NCI-H1105 treated with DMSO at 0.1 percent for 48 hours (cell line): ENCODE measurements at regions not wholly inside any gene's neighbourhood (a gene's known extent, or its start where the extent isn't known, plus 50 kb on each side); places are given as distances from the start of the nearest gene placed in this dataset.
A peak's percentile ranks its signal among the peaks of the same experiment; 100 is the strongest.

ENCODE experiments used
- DNase-seq: peaks from one replicate; lab custom pipeline; 2025; lab: John Stamatoyannopoulos, UW

- DNase-seq, result no peak
Observed at GRCh38 chr10:4529266-4529665, 296.7 kb upstream of the AKR1E2 start.

- no peak for DNase-seq
Observed at GRCh38 chr10:4527281-4527970, 298.6 kb upstream of the AKR1E2 start.

GRCh38 chr10:4526311-4526731 is 299.7 kb upstream of the AKR1E2 start:
- DNase-seq, result no peak

GRCh38 chr10:4525103-4525502 is 300.9 kb upstream of the AKR1E2 start:
- no peak for DNase-seq

GRCh38 chr10:4522296-4523000 is 303.6 kb upstream of the AKR1E2 start:
- no peak for DNase-seq

- DNase-seq, result no peak
Observed at GRCh38 chr10:4519658-4520402, 306.2 kb upstream of the AKR1E2 start.

- DNase-seq, result no peak
Observed at GRCh38 chr10:4517746-4518145, 308.3 kb upstream of the AKR1E2 start.

GRCh38 chr10:4515721-4516120 is 310.3 kb upstream of the AKR1E2 start:
- DNase-seq, result no peak

- no peak for DNase-seq
Observed at GRCh38 chr10:4514445-4515108, 311.4 kb upstream of the AKR1E2 start.

GRCh38 chr10:4512671-4513240 is 313.3 kb upstream of the AKR1E2 start:
- DNase-seq, result no peak

- DNase-seq, result no peak
Observed at GRCh38 chr10:4512196-4512595, 313.8 kb upstream of the AKR1E2 start.

GRCh38 chr10:4511509-4511908 is 314.5 kb upstream of the AKR1E2 start:
- DNase-seq, result no peak

GRCh38 chr10:4509405-4509804 is 316.6 kb upstream of the AKR1E2 start:
- DNase-seq, result no peak

- DNase-seq, result no peak
Observed at GRCh38 chr10:4506095-4506494, 319.9 kb upstream of the AKR1E2 start.

GRCh38 chr10:4504550-4504949 is 321.5 kb upstream of the AKR1E2 start:
- no peak for DNase-seq

GRCh38 chr10:4503076-4503475 is 322.9 kb upstream of the AKR1E2 start:
- DNase-seq, result no peak

- DNase-seq, result no peak
Observed at GRCh38 chr10:4501306-4501705, 324.7 kb upstream of the AKR1E2 start.

GRCh38 chr10:4498711-4499251 is 327.2 kb upstream of the AKR1E2 start:
- peak; percentile 51 for DNase-seq

- no peak for DNase-seq
Observed at GRCh38 chr10:4494551-4494950, 331.5 kb upstream of the AKR1E2 start.

- no peak for DNase-seq
Observed at GRCh38 chr10:4492202-4492601, 333.8 kb upstream of the AKR1E2 start.

- DNase-seq, result no peak
Observed at GRCh38 chr10:4488904-4489303, 337.1 kb upstream of the AKR1E2 start.

- no peak for DNase-seq
Observed at GRCh38 chr10:4485636-4486035, 340.4 kb upstream of the AKR1E2 start.
